HT-29 (cell line): ENCODE measurements at regions not wholly inside any gene's neighbourhood (a gene's known extent, or its start where the extent isn't known, plus 50 kb on each side); places are given as distances from the start of the nearest gene placed in this dataset.
"Not testable (repeated sequence)": the region's sequence is repeated elsewhere in the genome, so short reads cannot be mapped to it uniquely, and the experiment has no call there.

ENCODE experiments used
- DNase-seq: peaks from one replicate; pipeline ENCODE4 v3.0.0-alpha.2; 2015; ENCODE audit warnings: low spot score

GRCh38 chr20:51959066-51959542 is 156.8 kb upstream of the SALL4 start:
- DNase-seq: no peak

DNA sequence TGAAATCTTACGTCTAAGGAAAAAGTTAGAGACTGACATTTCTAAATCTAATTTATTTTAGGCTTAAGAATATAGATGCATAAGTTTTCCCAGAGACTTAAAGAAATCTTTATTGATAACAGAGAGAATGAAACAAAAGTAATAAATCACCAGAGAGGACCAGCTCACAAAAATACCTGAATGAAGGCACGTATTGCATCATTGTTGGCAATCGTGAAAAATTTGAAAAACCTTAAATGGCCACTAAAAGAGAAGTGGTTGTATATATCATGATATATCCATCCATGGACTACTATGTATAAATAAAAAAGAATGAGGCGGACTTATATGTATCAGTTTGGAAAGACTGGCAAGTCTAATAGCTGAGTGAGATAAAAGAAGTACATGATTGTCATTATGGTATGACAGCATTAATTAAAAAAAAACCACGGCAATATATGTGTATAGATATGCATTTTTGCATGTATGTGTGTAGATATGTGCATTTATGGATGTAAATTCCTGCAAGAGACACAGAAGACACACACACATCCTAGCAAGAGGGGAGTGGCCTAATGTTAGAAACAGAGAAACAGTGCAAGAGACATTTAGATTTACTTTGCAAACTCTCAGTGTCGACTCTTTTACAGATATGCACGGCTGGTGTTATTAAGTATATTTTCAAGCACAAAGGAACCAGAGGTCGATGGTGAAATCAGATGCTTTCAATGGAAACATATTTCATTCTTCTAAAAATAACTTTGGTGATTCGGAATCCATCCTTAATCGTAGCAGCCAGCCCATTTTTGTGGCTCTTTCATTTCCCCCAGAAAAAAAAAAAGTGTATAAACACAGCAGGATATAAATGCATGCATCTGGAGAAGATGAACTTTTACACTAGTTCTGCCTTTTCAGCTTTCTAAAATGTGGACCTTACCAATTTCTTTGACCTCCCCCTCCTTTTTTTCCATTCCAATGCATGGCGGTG is 156.1 kb upstream of the SALL4 start:
- DNase-seq: no peak

DNA sequence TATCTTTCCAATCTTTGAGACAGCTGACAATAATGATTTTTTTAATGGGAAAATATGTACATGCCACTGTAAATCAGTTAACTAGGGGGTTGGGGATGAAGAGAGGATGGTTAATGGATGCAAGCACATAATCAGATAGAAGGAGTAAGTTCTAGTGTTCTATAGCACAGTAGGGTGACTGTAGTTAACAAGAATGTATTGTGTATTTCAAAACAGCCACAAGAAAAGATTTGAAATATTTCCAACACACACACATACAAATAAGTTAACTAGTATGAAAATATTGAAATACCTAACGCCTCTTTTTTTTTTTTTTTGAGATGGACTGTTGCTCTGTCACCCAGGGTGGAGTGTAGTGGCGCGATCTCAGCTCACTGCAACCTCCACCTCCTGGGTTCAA is 153.4 kb upstream of the SALL4 start:
- no peak for DNase-seq

GRCh38 chr20:51953731-51954340 is 151.5 kb upstream of the SALL4 start:
- DNase-seq: peak; percentile 17

- DNase-seq: no peak
These were observed 148.6 kb upstream of the SALL4 start for GRCh38 chr20:51950926-51951325.

GRCh38 chr20:51946586-51946985 is 144.3 kb upstream of the SALL4 start:
- no peak for DNase-seq

- no peak for DNase-seq
These were observed 143.6 kb upstream of the SALL4 start for GRCh38 chr20:51945881-51946280.

- DNase-seq: no peak
These were observed 142.9 kb upstream of the SALL4 start for GRCh38 chr20:51945177-51945576.

DNA sequence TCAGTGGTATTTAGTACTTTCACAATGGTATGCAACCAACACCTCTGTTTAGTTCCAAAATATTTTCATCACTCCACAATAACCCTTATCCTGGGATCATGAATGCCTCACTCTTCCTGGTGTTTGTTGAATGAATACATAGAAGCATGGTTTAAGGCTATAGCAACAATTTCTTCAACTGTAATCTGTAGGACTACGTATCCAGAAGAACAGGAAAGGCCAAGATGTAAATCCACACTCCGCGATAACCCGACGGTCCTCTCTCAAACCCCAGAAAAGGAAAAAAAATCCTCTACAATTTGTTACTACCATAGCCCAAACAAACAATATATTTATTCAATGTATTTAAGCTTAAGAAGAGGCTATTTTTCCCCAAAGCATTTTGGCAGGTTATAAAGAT is 141.4 kb upstream of the SALL4 start:
- DNase-seq: no peak

DNA sequence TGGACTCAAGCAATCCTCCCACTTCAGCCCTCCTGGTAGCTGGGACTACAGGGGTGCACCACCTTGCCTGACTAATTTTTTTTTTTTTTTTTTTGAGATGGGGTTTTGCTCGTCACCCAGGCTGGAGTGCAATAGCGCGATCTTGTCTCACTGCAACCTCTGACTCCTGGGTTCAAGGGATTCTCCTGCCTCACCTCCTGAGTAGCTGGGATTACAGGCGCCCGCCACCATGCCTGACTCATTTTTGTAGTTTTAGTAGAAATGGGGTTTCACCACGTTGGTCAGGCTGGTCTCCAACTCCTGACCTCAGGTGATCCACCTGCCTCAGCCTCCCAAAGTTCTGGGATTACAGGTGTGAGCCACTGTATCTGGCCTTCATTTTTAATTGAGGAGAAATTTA is 141.0 kb upstream of the SALL4 start:
- DNase-seq: not testable (repeated sequence)

- no peak for DNase-seq
These were observed 139.2 kb upstream of the SALL4 start for GRCh38 chr20:51941503-51941902.

DNA sequence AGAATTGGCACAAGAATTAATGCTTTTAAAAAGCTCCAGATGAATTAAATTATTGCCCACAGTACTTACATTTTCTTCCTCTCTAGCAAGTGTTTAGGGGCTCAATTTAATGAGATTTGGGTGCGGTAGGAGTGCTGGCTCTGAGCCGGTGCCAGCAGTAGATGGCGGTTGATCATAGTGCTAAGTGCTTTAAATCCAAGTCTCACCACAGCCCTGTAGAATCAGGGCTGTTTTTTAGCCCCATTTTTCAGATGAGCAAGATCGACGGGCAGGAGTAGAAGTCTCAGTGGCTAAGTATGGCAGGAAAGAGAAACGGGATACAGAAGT is 136.9 kb upstream of the SALL4 start:
- DNase-seq: no peak

DNA sequence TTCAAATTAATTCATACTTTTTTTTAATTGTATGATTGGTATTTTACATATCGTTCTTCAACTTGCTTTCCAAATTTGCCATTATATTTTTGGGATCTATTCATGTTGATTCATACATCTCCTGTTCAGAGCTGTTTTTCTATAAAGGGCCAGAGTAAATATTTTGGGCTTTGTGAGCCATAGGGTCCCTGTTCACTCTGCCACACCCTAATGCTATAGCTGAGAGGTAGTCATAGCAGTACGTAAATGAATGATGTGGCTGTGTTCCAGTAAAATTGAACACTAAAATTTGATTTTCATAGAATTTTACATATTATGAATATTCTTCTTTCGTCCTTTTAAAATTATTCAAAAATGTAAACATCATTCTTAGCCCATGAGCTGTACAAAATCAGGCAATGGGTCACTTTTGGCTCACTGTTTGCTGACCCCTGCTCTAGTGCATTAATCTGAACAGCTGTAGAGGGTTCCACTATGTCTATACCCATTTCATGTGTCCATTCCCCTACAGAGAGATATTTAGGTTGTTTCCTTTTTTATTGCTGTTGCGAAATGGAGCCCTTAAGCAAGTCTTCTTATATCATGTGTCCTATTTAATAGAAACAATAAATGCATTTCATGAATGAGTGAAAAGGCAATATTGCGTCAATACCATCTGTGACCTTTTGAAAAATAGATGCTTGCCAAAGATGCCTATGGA is 136.4 kb upstream of the SALL4 start:
- DNase-seq: no peak

GRCh38 chr20:51937779-51938178 is 135.5 kb upstream of the SALL4 start:
- no peak for DNase-seq

- DNase-seq: no peak
These were observed 134.1 kb upstream of the SALL4 start for GRCh38 chr20:51936377-51936776.

GRCh38 chr20:51935003-51935358 is 132.7 kb upstream of the SALL4 start:
- DNase-seq: no peak

DNA sequence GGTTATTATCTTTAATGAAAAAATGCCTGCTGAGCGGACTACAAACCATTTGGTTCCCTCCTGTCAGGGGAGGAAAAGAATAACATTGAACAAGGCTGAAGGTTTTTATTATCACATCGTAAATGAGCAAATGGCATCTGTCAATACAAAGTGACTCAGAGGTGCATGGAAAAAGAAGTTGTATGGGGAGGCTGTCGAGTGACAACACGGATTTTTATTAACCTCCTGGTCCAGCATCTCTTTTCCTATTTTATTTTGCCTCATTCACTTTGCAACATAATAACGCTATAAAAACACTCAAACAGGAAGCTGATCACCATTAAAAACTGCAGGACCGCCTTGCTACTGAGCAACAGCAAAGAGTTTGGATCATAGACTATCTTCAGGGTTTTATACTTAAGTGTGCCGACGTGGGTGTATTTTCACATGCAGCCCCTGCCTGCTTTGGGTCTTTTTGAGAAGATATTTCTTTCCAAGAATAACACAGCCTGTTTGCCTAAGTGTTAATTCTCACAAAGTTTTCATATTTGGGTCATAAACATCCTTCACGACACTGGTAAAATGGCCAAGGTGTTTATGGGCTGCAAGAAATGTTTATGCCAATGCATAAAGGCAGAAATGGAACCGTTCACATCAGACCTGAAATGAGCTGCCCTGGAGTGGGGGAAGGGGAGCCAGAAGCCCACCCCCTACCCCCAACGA is 132.1 kb upstream of the SALL4 start:
- peak; percentile 26 for DNase-seq

GRCh38 chr20:51931371-51931781 is 129.1 kb upstream of the SALL4 start:
- peak; percentile 35 for DNase-seq

- DNase-seq: no peak
These were observed 128.5 kb upstream of the SALL4 start for GRCh38 chr20:51930775-51931174.

DNA sequence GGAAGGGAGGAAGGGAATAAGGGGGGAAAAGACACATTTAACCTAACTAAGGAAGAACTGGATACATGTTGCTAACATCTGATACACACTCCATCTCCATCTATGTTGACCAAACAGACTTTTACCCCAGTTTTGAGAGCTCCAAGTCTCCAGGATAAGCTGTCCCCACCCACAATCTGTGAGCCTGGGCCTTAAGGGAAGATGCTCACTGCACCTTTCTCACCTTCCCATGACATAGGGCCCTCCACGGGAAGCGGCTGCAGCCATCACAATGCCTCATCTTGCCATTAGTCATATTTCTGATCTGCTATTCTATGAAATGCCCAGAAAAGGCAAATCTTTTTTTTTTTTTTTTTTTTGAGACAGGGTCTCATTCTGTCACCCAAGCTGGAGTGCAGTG is 126.6 kb upstream of the SALL4 start:
- no peak for DNase-seq

DNA sequence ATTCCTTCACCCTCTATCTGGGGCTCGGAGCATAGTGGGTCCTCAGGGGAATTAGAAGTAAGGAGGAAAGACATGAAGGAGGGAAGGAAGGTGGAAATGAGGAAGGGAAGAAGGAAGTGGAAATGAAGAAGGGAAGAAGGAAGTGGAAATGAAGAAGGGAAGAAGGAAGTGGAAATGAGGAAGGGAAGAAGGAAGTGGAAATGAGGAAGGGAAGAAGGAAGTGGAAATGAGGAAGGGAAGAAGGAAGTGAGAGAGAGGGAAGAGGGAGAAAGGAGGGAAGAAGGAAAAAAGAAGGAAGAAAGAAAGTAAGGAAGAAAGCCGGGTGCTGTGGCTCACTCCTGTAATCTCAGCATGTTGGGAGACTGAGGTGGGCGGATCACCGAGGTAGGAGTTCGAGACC is 125.6 kb upstream of the SALL4 start:
- not testable (repeated sequence) for DNase-seq
